Ascending aorta (tissue), 2 donors: ENCODE measurements at regions not wholly inside any gene's neighbourhood (a gene's known extent, or its start where the extent isn't known, plus 50 kb on each side); places are given as distances from the start of the nearest gene placed in this dataset.

Source experiments
- DNase-seq, 2 donors: peaks; one replicate each; pipeline ENCODE4 v3.0.0-alpha.2; 2019; ENCODE audit warnings: low spot score in 2 of 2
- H3K27ac ChIP-seq, 2 donors: fragments of 200-600 bp; sonication (generic); one replicate each; pipeline ENCODE4 v1.5.1; 2016 to 2017; ENCODE audit warnings: mild to moderate bottlenecking in 1 of 2
- H3K27me3 ChIP-seq: fragments of 200-600 bp; sonication (generic); one replicate; pipeline ENCODE4 v1.5.1; 2017
- H3K36me3 ChIP-seq, 2 donors: fragments of 200-600 bp; sonication (generic); one replicate each; pipeline ENCODE4 v1.5.1; 2016
- H3K4me1 ChIP-seq, 2 donors: fragments of 200-600 bp; sonication (generic); one replicate each; pipeline ENCODE4 v1.5.1; 2016 to 2017; ENCODE audit warnings: mild to moderate bottlenecking in 1 of 2
- H3K4me3 ChIP-seq, 2 donors: fragments of 200-600 bp; sonication (generic); one replicate each; pipeline ENCODE4 v1.5.1; 2016 to 2017; ENCODE audit warnings: mild to moderate bottlenecking in 1 of 2
- H3K9me3 ChIP-seq, 2 donors: fragments of 200-600 bp; sonication (generic); one replicate each; pipeline ENCODE4 v1.5.1; 2016
- CTCF ChIP-seq, 3 experiments: fragments of 200-600 bp in 2 of 3; fragments of 450-650 bp in 1 of 3; sonication (generic) in 2 of 3; IDR thresholded peaks; one replicate each; pipeline ENCODE4 v1.5.1; 2016 to 2019; ENCODE audit warnings: antibody characterized with exemption in 3 of 3, mild to moderate bottlenecking in 1 of 3, moderate library complexity in 1 of 3
- intact Hi-C: fragments of 100-400 bp; cut with DNase I; formaldehyde crosslinking; loops from one replicate; pipeline ENCODE4 v1.15.1; 2023

DNA sequence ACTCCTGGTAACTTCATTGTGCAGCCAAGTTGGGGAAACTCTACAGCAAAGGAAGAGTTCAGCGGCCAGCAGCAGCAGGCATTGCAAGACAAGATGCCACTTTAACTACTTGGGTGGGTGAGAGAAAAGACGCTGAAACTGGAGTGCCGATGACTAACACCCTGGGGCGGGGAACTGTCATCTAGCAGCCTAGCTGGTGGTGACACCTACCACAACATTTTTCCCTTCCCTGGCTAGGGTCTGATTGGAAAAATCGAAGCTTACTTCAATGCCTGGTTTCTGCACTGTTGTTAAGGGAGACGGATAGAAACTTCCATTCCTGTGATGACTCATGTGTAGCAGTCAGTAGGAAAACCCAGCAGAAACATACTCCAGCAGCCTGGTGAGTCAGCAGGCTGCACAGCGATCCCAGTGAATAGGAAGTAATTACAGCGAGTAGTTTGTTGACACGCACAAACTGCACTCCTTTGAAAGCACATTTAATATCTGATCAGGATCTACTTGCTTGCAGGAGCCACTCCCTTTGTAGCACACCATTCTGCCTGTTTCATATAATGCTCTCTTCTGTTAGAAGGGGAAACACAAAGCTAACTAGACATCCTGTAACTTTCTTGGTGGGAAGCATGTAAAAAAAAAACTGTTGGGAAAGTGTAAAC lies 62.1 kb upstream of the MAPRE2 start:
- H3K36me3 ChIP-seq: no peaks in the 10 kb centered on the region
- no peaks in the 10 kb centered on the region for H3K27me3 ChIP-seq
- peaks cover 0 to 5% of the 10 kb centered on the region in 2 donors for H3K4me1 ChIP-seq
- no peak for TF ChIP-seq CTCF (IDR thresholded peaks at IDR 0.05)
- DNase-seq: peak; percentile 59 to 89
- intact Hi-C loops: loop anchor here (1.0 to 5.0 kb wide), 5 partner anchors 62 to 322 kb away; partner anchors contain the start of gene MAPRE2
- peak overlapping the region; percentile 58 to 71 for H3K27ac ChIP-seq
- H3K9me3 ChIP-seq: no peaks in the 10 kb centered on the region
- peak overlapping the region; percentile 81 to 94 for H3K4me3 ChIP-seq

GRCh38 chr18:34981487-34981886 lies 59.7 kb upstream of the MAPRE2 start:
- no peak overlapping the region for H3K4me3 ChIP-seq
- no peak overlapping the region for H3K27ac ChIP-seq
- no peaks in the 10 kb centered on the region for H3K4me1 ChIP-seq
- no peaks in the 10 kb centered on the region for H3K9me3 ChIP-seq
- no peaks in the 10 kb centered on the region for H3K27me3 ChIP-seq
- TF ChIP-seq CTCF (IDR thresholded peaks at IDR 0.05): no peak
- intact Hi-C loops: no loop called here
- DNase-seq: no peak
- H3K36me3 ChIP-seq: no peaks in the 10 kb centered on the region

- Histone ChIP-seq H3K4me3 (no peak overlapping the region), H3K9me3 (no peaks in the 10 kb centered on the region), H3K36me3 (no peaks in the 10 kb centered on the region), H3K27ac (no peak overlapping the region), H3K27me3 (no peaks in the 10 kb centered on the region), H3K4me1 (peaks cover 0 to 6% of the 10 kb centered on the region in 2 donors)
- no peak for TF ChIP-seq CTCF (IDR thresholded peaks at IDR 0.05)
- DNase-seq: no peak
- intact Hi-C loops: no loop called here
These were observed 55.2 kb upstream of the MAPRE2 start for GRCh38 chr18:34985963-34986362.

DNA sequence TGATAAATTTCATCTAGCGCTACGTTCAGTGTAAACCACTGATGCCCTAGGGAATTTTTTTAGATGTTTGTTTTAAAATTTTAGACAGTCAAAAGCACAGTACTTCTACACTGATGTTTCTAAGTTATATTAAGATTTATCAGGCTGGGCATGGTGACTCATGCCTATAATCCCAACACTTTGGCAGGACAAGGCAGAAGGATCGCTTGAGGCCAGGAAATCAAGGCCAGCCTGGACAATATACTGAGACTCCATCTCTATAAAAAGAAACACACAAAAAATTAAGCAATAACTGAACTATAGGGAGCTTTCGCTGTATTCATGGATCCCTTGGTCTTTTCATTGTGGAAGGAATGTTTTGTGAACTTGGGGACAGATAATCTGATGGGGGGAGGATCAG lies 50.6 kb upstream of the MAPRE2 start:
- no peak for TF ChIP-seq CTCF (IDR thresholded peaks at IDR 0.05)
- intact Hi-C loops: no loop called here
- no peaks in the 10 kb centered on the region for H3K9me3 ChIP-seq
- H3K36me3 ChIP-seq: no peaks in the 10 kb centered on the region
- no peaks in the 10 kb centered on the region for H3K27me3 ChIP-seq
- no peak for DNase-seq
- peak overlapping the region; percentile 15 to 24 for H3K27ac ChIP-seq
- peaks cover 0 to 6% of the 10 kb centered on the region in 2 donors for H3K4me1 ChIP-seq
- no peak overlapping the region for H3K4me3 ChIP-seq

- H3K4me3 ChIP-seq: no peak overlapping the region
- intact Hi-C loops: no loop called here
- DNase-seq: no peak
- H3K27ac ChIP-seq: peak overlapping the region; percentile 15 to 24
- no peak for TF ChIP-seq CTCF (IDR thresholded peaks at IDR 0.05)
- no peaks in the 10 kb centered on the region for H3K36me3 ChIP-seq
- H3K4me1 ChIP-seq: peaks cover 0 to 6% of the 10 kb centered on the region in 2 donors
- H3K9me3 ChIP-seq: no peaks in the 10 kb centered on the region
- no peaks in the 10 kb centered on the region for H3K27me3 ChIP-seq
These were observed 50.1 kb upstream of the MAPRE2 start for GRCh38 chr18:34991152-34991551.
